ENCODE measurements at regions not wholly inside any gene's neighbourhood (a gene's known extent, or its start where the extent isn't known, plus 50 kb on each side); places are given as distances from the start of the nearest gene placed in this dataset.

DNA sequence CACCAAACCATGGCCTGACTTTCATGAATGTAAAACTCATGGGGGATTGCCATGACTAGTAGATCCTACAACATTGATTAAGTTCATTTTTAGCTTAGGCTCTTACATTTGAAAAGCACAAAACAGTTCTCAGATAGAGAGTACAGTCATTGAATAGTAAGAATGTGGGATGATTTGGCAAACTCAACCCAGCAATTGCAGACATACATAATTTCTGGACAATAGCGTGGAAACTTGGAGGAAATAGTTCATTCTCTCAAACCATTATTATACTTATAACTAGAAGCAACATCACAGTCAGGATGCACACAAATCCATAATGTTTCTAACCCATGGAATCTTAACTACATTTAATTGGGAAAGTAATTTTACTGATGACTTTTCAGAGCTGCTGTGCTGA lies 598.2 kb downstream of the LMO4 start:
- DNase-seq (ENCODE audit: low spot score), result no peak

- no peak for DNase-seq (ENCODE audit: low spot score)
These were observed 599.0 kb downstream of the LMO4 start for GRCh38 chr1:87927391-87928280.

DNA sequence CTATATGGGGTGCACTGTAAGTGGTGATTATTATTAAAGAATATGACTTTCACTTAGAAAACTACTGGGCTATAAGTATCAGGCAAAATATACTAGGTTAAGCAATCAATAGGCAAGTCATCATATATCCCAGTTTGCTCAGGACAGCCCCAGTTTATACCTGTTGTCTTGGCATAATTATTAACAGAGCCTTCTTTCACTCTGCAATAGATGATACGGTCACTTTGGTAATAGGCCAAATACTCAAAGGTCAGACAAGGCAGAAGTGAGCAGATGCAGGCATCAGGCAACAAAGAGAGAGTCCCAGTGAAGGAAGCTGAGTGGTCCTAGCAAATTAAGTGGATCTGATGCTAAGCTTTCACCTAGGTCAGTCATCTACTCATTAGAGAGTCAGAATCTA lies 599.9 kb downstream of the LMO4 start:
- DNase-seq (ENCODE audit: low spot score), result no peak

GRCh38 chr1:87929906-87930305 lies 601.2 kb downstream of the LMO4 start:
- DNase-seq (ENCODE audit: low spot score), result no peak

- DNase-seq (ENCODE audit: low spot score), result no peak
These were observed 602.1 kb downstream of the LMO4 start for GRCh38 chr1:87930796-87931195.

DNA sequence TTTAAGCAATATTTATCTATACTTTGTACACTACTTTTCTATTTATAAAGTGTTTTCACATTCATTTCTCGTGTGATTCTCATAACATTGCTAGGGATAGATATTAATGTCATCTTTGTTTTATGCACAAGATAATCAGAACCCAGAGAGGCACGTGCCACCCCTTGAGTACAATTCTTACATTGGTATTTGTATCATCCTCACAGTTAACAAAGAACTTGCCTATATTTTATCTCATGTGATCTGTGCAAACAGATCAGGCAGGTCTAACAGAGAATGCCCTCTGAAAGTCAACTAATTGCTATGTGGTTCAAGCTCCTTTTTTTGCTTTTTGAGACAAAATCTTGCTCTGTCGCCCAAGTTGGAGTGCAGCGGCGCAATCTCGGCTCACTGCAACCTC lies 604.5 kb downstream of the LMO4 start:
- DNase-seq (ENCODE audit: low spot score), result no peak

GRCh38 chr1:87935130-87935529 lies 606.5 kb downstream of the LMO4 start:
- DNase-seq (ENCODE audit: low spot score), result no peak

- DNase-seq (ENCODE audit: low spot score), result no peak
These were observed 609.2 kb downstream of the LMO4 start for GRCh38 chr1:87937831-87938395.

DNA sequence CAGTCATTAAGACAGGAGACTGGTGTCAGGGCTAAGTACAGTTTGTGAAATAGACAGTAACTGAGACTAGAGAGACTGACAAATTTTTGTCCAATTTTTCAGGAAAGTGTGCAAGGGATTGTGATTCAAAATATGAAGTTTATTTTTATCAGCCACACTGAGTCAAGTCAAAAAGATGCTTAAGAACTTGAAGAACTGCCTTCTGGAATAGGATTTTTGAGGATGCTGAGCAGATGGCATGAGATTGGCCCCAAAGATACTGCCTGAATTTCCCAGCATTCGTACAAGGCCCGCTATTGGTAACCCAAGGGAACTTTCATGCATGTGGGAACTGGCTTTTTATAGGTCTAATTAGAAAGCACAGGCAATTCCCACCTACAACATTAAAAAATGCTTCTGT lies 610.0 kb downstream of the LMO4 start:
- no peak for DNase-seq (ENCODE audit: low spot score)

- no peak for DNase-seq (ENCODE audit: low spot score)
These were observed 610.8 kb downstream of the LMO4 start for GRCh38 chr1:87939444-87939843.

DNA sequence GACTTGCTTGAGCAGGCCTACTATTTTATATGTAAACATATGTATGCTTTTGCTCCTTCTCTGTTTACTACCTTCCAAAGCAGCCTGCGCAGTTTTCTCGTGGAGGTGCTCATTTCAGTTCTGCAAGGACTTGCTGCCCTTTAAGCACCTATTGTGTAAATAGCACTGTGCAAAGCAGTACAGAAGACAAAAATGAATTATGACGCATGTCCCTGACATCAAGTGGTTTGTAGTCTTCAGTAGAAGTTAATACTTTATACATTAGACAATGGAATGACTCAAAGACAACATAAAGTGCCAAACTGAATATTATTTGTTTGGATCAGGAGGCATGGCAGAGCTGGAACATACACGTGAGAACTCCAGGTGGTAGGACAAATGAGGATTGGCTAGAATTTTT lies 611.7 kb downstream of the LMO4 start:
- no peak for DNase-seq (ENCODE audit: low spot score)

DNA sequence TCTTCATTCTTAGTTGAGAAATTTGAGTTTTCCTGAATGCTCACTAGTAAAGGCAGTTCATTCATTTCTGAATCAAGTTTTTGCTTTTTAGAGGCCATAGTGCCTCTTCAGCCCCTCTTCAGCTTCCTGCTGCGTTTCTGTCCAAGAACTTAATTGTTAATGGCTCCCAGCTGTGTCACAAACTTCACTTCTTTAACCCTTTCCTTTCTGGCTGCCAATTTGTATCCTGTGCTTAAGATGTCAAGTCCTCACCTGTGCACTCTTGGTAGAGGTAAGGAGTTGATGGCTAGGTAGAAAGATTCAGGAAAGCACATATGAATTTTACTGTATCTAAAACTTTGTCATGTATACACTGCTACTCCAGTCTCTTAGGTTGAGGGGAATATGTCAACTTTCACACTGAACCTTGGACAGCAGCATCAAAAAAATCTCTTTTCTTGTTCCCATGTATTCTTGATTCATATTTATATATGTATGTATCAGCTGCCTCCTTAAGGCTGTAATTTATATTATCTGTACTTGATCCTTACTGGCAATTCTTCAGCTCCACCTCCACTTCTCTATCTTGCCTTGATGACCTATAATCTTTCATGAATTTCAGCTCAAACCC lies 612.8 kb downstream of the LMO4 start:
- no peak for DNase-seq (ENCODE audit: low spot score)

DNA sequence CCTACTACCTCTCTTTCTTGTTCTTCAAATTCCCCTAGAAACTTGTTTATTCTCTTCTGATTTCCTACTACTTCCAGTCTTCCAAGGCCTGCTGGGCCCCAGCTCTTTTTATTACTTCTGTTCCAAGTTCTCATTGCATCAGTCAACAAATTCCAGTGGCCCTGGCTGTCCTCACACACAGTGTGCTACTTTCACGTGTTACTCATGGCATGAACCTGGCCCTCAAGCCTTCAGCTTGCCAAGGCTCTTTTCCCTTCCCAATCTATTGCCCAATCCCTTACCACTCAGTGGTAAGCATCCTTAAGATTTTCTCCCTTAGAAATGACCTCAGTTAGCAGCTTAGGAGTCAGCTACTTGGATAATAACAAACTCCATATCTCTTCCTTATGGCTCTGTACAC lies 613.5 kb downstream of the LMO4 start:
- no peak for DNase-seq (ENCODE audit: low spot score)

DNA sequence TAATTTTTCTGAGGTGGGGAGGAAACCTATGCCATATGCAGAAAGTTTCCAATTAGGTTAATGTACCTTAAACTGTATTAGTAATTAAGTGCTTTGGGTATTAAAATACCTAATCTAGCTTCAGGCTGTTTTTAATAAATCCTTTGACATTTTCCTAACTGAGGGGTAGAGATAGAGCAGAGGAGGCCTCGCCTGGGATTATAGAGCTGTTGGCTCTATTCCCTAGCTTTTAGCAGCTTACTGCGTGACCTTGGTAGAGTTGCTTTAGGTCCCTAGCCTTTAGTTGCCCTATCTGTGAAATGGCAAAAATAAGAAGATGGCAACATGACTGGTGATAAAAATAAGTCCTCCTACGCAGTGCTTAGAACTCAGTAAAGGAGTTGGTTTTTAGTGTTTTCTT lies 621.0 kb downstream of the LMO4 start:
- no peak for DNase-seq (ENCODE audit: low spot score)

DNA sequence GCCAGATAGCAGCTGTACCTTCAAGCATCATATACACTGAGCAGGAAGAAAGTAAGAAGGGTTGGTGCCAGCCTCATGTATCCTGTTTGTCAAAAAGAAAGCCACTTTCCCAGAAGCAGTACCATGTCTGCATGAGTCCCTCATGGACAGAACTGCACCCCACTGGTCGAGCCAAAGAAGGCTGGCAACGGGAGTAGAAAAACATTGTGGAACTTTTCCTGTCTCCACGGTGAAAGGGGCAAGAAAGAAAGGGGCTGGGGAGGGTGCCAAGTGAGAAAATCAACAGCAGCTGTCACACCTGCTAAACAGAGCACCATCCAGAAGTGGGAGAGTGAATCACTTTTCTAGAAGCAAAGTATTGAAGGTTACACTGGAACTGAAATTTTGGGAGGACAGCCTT lies 621.7 kb downstream of the LMO4 start:
- no peak for DNase-seq (ENCODE audit: low spot score)

- no peak for DNase-seq (ENCODE audit: low spot score)
These were observed 622.7 kb downstream of the LMO4 start for GRCh38 chr1:87951409-87951808.

DNA sequence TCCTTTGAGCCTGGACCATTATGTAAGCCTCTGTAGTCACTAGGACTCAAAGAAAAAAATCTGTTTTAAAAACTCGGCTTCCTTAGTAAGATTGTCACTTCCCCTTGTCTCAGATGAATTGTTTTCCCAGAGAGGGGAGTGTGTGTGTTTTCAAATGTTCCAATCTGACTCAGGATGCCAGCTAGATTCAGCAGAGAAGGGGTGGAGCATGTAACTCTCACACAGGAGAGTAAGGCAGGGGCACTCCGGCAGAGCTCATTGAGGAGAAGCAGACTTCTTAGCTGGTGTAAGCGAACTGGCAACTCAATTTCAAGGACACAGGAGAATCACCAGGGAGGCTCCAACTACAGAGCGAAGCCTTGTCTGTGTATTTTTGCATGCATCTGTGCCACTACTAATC lies 623.2 kb downstream of the LMO4 start:
- DNase-seq (ENCODE audit: low spot score), result no peak

GRCh38 chr1:87953121-87953520 lies 624.4 kb downstream of the LMO4 start:
- no peak for DNase-seq (ENCODE audit: low spot score)

DNA sequence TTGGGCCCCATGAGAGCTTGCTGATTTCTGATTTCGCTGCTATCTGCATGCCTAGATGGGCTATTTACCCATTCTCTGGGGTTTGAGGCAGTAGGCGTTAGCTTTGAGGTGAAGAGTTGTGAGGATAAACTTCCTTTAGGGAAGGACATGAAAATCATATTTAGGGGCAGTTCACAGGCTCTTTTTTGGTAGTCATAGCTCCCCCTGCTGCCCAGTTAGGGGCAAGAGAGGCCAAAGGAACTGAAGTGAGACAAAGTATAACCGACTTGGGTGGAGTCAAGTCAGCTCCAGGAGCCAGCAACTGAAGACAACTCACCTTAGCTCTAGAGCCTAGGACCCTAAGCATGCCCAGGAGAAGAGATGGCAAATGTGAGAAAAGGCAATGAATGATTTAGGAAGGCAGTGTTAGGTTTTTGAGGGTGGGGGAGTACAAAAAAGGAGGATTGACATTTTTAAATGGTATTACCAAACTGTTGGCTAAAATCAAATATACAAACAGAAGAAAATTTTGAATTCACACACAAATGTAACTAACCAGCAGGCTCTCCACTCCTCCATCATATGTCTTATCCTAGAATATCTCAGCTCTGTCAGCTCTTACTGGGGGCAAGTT lies 625.2 kb downstream of the LMO4 start:
- DNase-seq (ENCODE audit: low spot score), result peak; percentile 33

DNA sequence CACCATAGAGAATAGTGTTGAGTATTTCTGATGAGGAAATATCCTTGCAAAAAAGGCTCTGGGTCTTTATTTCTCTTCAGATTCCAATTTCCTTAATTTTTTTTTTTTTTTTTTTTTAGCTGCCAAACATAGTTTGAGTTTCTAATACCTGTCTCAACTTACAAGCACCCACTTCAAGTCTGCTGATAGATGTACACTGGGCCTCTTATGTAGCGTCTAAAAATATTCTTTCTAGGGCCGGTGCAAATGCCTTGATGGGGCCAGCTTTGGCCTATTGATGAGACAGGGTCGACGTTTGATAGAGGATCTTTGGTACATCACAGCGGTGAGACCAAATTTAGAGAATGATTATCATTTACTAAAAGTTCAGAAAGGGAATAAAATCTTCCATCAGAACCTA lies 626.4 kb downstream of the LMO4 start:
- no peak for DNase-seq (ENCODE audit: low spot score)

- DNase-seq (ENCODE audit: low spot score), result no peak
These were observed 627.4 kb downstream of the LMO4 start for GRCh38 chr1:87956072-87956471.

DNA sequence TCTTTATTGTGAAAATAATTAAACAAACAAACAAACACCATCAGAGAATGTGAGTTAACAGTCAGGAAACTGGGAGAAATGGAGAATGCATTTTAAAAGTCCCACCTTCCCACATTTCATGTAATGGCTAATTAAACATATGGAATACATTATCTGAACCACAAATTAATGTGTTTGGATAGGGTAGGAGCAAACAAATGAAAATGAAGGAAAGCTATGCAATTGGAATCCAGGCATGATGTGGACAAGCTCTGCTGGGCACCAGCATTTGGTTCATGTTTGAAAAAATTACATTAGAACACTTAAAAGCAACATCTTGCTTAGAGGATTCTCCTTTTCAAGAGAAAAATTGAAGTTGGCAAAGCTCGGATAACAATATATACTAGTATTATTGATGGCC lies 628.1 kb downstream of the LMO4 start:
- DNase-seq (ENCODE audit: low spot score), result no peak

DNA sequence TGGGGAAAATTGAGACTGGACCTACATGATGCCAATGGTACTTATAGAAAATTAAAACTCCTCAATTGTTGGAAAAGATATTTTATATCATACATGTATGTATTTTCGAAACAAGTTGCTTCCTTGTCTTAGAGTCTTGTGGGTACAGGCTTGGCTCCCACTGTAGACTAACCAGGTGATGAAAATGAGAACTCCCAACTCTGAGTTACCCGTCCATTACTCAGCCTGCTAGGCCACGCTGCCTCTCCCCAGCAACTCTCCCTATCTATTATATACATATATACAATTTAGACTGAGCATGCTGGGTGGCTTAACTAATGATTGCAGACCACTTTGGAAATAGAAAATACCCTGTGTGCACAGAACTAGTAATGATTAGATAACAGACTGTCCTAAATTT lies 628.7 kb downstream of the LMO4 start:
- no peak for DNase-seq (ENCODE audit: low spot score)

Measured in putamen (tissue), 1 donor.